GM21717 (cell line): ENCODE measurements at regions not wholly inside any gene's neighbourhood (a gene's known extent, or its start where the extent isn't known, plus 50 kb on each side); places are given as distances from the start of the nearest gene placed in this dataset.

Source experiments
- ATAC-seq: cut with Tn5 transposase; IDR thresholded peaks from one replicate; pipeline ENCODE4 v1.9.1; 2021; ENCODE audit warnings: mild to moderate bottlenecking, moderate library complexity; ENCODE audit not compliant: unreplicated experiment

- ATAC-seq: no peak
These were observed 148.1 kb downstream of the PPARGC1A start for GRCh38 chr4:23741681-23742191.

GRCh38 chr4:23737571-23737970 lies 152.3 kb downstream of the PPARGC1A start:
- no peak for ATAC-seq

- no peak for ATAC-seq
These were observed 153.4 kb downstream of the PPARGC1A start for GRCh38 chr4:23736466-23736865.

- no peak for ATAC-seq
These were observed 155.8 kb downstream of the PPARGC1A start for GRCh38 chr4:23734000-23734399.

- no peak for ATAC-seq
These were observed 156.4 kb downstream of the PPARGC1A start for GRCh38 chr4:23733476-23733875.

GRCh38 chr4:23730998-23731397 lies 158.8 kb downstream of the PPARGC1A start:
- ATAC-seq: no peak

- ATAC-seq: no peak
These were observed 160.9 kb downstream of the PPARGC1A start for GRCh38 chr4:23728971-23729370.

- no peak for ATAC-seq
These were observed 161.5 kb downstream of the PPARGC1A start for GRCh38 chr4:23728393-23728792.

- no peak for ATAC-seq
These were observed 169.3 kb downstream of the PPARGC1A start for GRCh38 chr4:23720556-23720955.

GRCh38 chr4:23718435-23718834 lies 171.4 kb downstream of the PPARGC1A start:
- no peak for ATAC-seq

GRCh38 chr4:23717528-23718248 lies 172.2 kb downstream of the PPARGC1A start:
- no peak for ATAC-seq

GRCh38 chr4:23710298-23710697 lies 179.5 kb downstream of the PPARGC1A start:
- no peak for ATAC-seq

- ATAC-seq: no peak
These were observed 182.2 kb downstream of the PPARGC1A start for GRCh38 chr4:23707652-23708026.

- ATAC-seq: no peak
These were observed 182.7 kb downstream of the PPARGC1A start for GRCh38 chr4:23706972-23707651.

- ATAC-seq: no peak
These were observed 189.7 kb downstream of the PPARGC1A start for GRCh38 chr4:23700197-23700596.

GRCh38 chr4:23697722-23698121 lies 192.1 kb downstream of the PPARGC1A start:
- no peak for ATAC-seq

- ATAC-seq: no peak
These were observed 192.8 kb downstream of the PPARGC1A start for GRCh38 chr4:23697001-23697528.

GRCh38 chr4:23686169-23686897 lies 203.5 kb downstream of the PPARGC1A start:
- ATAC-seq: no peak

- no peak for ATAC-seq
These were observed 204.4 kb downstream of the PPARGC1A start for GRCh38 chr4:23685471-23685870.

GRCh38 chr4:23680671-23681518 lies 209.0 kb downstream of the PPARGC1A start:
- ATAC-seq: no peak
